B cell (primary cell): ENCODE measurements at regions not wholly inside any gene's neighbourhood (a gene's known extent, or its start where the extent isn't known, plus 50 kb on each side); places are given as distances from the start of the nearest gene placed in this dataset.
"Not testable (repeated sequence)": the region's sequence is repeated elsewhere in the genome, so short reads cannot be mapped to it uniquely, and the experiment has no call there.

Experiments
- ATAC-seq: fragments of 200-7000 bp; cut with Tn5 transposase; one replicate; pipeline ENCODE4 v1.10.0; 2021; ENCODE audit warnings: low read depth, mild to moderate bottlenecking, moderate number of reproducible peaks, moderate library complexity
- CTCF ChIA-PET: fragments of 350-600 bp; sonication (Branson Sonifier 250); formaldehyde crosslinking; loops from one replicate; lab custom pipeline; 2021; ENCODE audit warnings: antibody characterized with exemption, inconsistent platforms; lab: Charles Lee
- POLR2A ChIA-PET: fragments of 350-600 bp; sonication (Branson Sonifier 250); formaldehyde crosslinking; loops from one replicate; lab custom pipeline; 2021; ENCODE audit warnings: antibody characterized with exemption; lab: Charles Lee
- DNase-seq: peaks from one replicate; pipeline ENCODE4 v3.0.0; 2013
- H2AFZ ChIP-seq: 2 replicates; pipeline ENCODE4 v1.6.1; 2012; ENCODE audit warnings: mild to moderate bottlenecking, low read depth, low read length; ENCODE audit not compliant: insufficient read depth, poor library complexity, severe bottlenecking
- H3K27ac ChIP-seq, 2 donors: 1 replicate in 1 of 2; 2 replicates in 1 of 2; pipeline ENCODE4 v1.5.1; 2012 to 2013; ENCODE audit warnings: low read length in 2 of 2, mild to moderate bottlenecking in 2 of 2, moderate library complexity in 1 of 2
- H3K27me3 ChIP-seq, 4 experiments: fragments of 200-600 bp in 1 of 4; sonication (generic) in 1 of 4; replicated peaks in 1 of 4; 1 replicate in 2 of 4; 2 replicates in 2 of 4; pipeline versions ENCODE4 v1.6.1 to v1.7.0; 2013 to 2016; ENCODE audit warnings: low read length in 3 of 4, mild to moderate bottlenecking in 2 of 4, mixed read lengths in 1 of 4, moderate library complexity in 1 of 4; ENCODE audit not compliant: insufficient read depth in 4 of 4, control insufficient read depth in 3 of 4; ENCODE audit errors: control extremely low read depth in 1 of 4
- H3K36me3 ChIP-seq, 2 experiments: replicated peaks in 1 of 2; 1 replicate in 1 of 2; 2 replicates in 1 of 2; pipeline versions ENCODE4 v1.6.1 to v1.7.1; 2013; ENCODE audit warnings: low read length in 1 of 2; ENCODE audit not compliant: insufficient read depth in 2 of 2, control insufficient read depth in 1 of 2; ENCODE audit errors: control extremely low read depth in 1 of 2, extremely low read depth in 1 of 2
- H3K4me1 ChIP-seq, 2 donors: fragments of 200-600 bp in 1 of 2; sonication (generic) in 1 of 2; 1 replicate in 1 of 2; 2 replicates in 1 of 2; pipeline versions ENCODE4 v1.5.1 to v1.6.1; 2013 to 2017; ENCODE audit warnings: low read length in 2 of 2; ENCODE audit not compliant: control insufficient read depth in 2 of 2, insufficient read depth in 2 of 2
- H3K4me2 ChIP-seq: replicated peaks from 2 replicates; pipeline ENCODE3; 2012; ENCODE audit warnings: mild to moderate bottlenecking, low read depth, low read length; ENCODE audit not compliant: poor library complexity, severe bottlenecking
- H3K4me3 ChIP-seq, 5 experiments: fragments of 200-600 bp in 1 of 5; sonication (generic) in 1 of 5; 1 replicate in 3 of 5; 2 replicates in 2 of 5; pipeline versions ENCODE4 v1.5.1 to v1.7.0; 2011 to 2016; ENCODE audit warnings: low read length in 4 of 5, mild to moderate bottlenecking in 4 of 5, low read depth in 2 of 5, control low read depth in 1 of 5, moderate library complexity in 1 of 5; ENCODE audit not compliant: insufficient read depth in 1 of 5; ENCODE audit errors: control extremely low read depth in 1 of 5, extremely low read depth in 1 of 5
- H3K79me2 ChIP-seq: fragments of 200-600 bp; sonication (generic); one replicate; pipeline ENCODE4 v1.6.0; 2016; ENCODE audit warnings: low read length; ENCODE audit not compliant: control insufficient read depth, insufficient read depth
- H3K9ac ChIP-seq: fragments of 200-600 bp; sonication (generic); 2 replicates; pipeline ENCODE4 v1.6.1; 2017; ENCODE audit warnings: mild to moderate bottlenecking, low read length, moderate library complexity
- H3K9me3 ChIP-seq, 3 donors: one replicate each; pipeline versions ENCODE4 v1.6.1 to v1.7.1; 2013; ENCODE audit warnings: low read length in 2 of 3; ENCODE audit not compliant: control insufficient read depth in 2 of 3, insufficient read depth in 1 of 3; ENCODE audit errors: control extremely low read depth in 1 of 3
- H4K20me1 ChIP-seq: 2 replicates; pipeline ENCODE4 v1.6.0; 2012; ENCODE audit warnings: mild to moderate bottlenecking, low read length; ENCODE audit not compliant: insufficient read depth, control insufficient read depth, poor library complexity, severe bottlenecking
- H3K27ac Mint-ChIP-seq: one replicate; pipeline ENCODE4 v1.8.0; 2021; ENCODE audit warnings: mixed read lengths
- H3K27me3 Mint-ChIP-seq: one replicate; pipeline ENCODE4 v1.8.0; 2021; ENCODE audit warnings: mixed read lengths
- H3K4me1 Mint-ChIP-seq: one replicate; pipeline ENCODE4 v1.8.0; 2021; ENCODE audit warnings: mixed read lengths
- H3K4me3 Mint-ChIP-seq: one replicate; pipeline ENCODE4 v1.8.0; 2021; ENCODE audit warnings: mixed read lengths
- H3K9me3 Mint-ChIP-seq: one replicate; pipeline ENCODE4 v1.8.0; 2022; ENCODE audit warnings: mixed read lengths; ENCODE audit not compliant: insufficient read depth
- CTCF ChIP-seq: fragments of 200-600 bp; IDR thresholded peaks from one replicate; pipeline ENCODE4 v1.8.0; 2022; ENCODE audit warnings: antibody characterized with exemption, mild to moderate bottlenecking
- EZH2 ChIP-seq: IDR thresholded peaks from 2 replicates; pipeline ENCODE4 v1.6.1; 2012; ENCODE audit warnings: borderline replicate concordance, low read depth, mild to moderate bottlenecking, moderate library complexity, low read length; ENCODE audit not compliant: insufficient read depth, poor library complexity, severe bottlenecking
- WGBS: methylation state at CpG from one replicate; pipeline ENCODE4 v1.1.5; 2013; ENCODE audit warnings: missing lambda C conversion rate; ENCODE audit not compliant: insufficient coverage; 5-methylcytosine and 5-hydroxymethylcytosine counted together
- intact Hi-C: fragments of 100-400 bp; cut with micrococcal nuclease; formaldehyde crosslinking; loops from one replicate; pipeline ENCODE4 v1.10.0; 2022

- H3K9me3 ChIP-seq = peaks cover 22 to 68% (median 28%) of the 10 kb centered on the region in 3 donors
- H2AFZ ChIP-seq, H3K27ac Mint-ChIP-seq, H3K36me3 ChIP-seq, H3K4me1 Mint-ChIP-seq, H3K27ac ChIP-seq, H3K9ac ChIP-seq, DNase-seq, POLR2A ChIA-PET, H3K4me2 ChIP-seq, H3K4me3 ChIP-seq, H3K27me3 ChIP-seq, H3K79me2 ChIP-seq, H3K4me1 ChIP-seq, CTCF ChIA-PET, ATAC-seq, intact Hi-C loops, H4K20me1 ChIP-seq, H3K27me3 Mint-ChIP-seq, H3K4me3 Mint-ChIP-seq: not testable (repeated sequence)
- H3K9me3 Mint-ChIP-seq = peaks cover 28% of the 10 kb centered on the region
- WGBS = 89% methylated on average over 17 of the region's 17 CpGs
Observed at GRCh38 chr2:89795530-89795929, 1104.1 kb downstream of the RPIA start.

- DNase-seq = no peak
- Mint-ChIP-seq H3K27me3 (no peaks in the 10 kb centered on the region), H3K9me3 (peaks cover 30% of the 10 kb centered on the region), H3K4me3 (no peak overlapping the region), H3K4me1 (no peaks in the 10 kb centered on the region), H3K27ac (no peak overlapping the region)
- Histone ChIP-seq H4K20me1 (no peaks in the 10 kb centered on the region), H3K4me3 (no peak overlapping the region), H2AFZ (no peak overlapping the region), H3K4me1 (no peaks in the 10 kb centered on the region), H3K9me3 (peaks cover 27 to 67% (median 28%) of the 10 kb centered on the region in 3 donors), H3K4me2 (no peak overlapping the region), H3K9ac (no peak overlapping the region), H3K27me3 (no peaks in the 10 kb centered on the region), H3K79me2 (no peaks in the 10 kb centered on the region), H3K36me3 (no peaks in the 10 kb centered on the region), H3K27ac (no peak overlapping the region)
- WGBS = 86% methylated on average over 15 of the region's 15 CpGs
- TF ChIP-seq EZH2 = no peak
- TF ChIP-seq CTCF = no peak
- no peak for ATAC-seq
- intact Hi-C loops = no loop called here
- ChIA-PET CTCF (no interaction called here), POLR2A (no interaction called here)
Observed at GRCh38 chr2:89797320-89798038, 1106.0 kb downstream of the RPIA start.

GRCh38 chr2:89801207-89801606, 1109.7 kb downstream of the RPIA start:
- H3K9me3 Mint-ChIP-seq = peaks cover 30% of the 10 kb centered on the region
- H3K27me3 Mint-ChIP-seq, H4K20me1 ChIP-seq, H3K4me1 Mint-ChIP-seq, H3K27ac ChIP-seq, H2AFZ ChIP-seq, H3K79me2 ChIP-seq, CTCF ChIA-PET, intact Hi-C loops, DNase-seq, H3K36me3 ChIP-seq, H3K4me3 ChIP-seq, ATAC-seq, H3K4me3 Mint-ChIP-seq, H3K4me1 ChIP-seq, H3K4me2 ChIP-seq, H3K27ac Mint-ChIP-seq, H3K9ac ChIP-seq, H3K27me3 ChIP-seq, POLR2A ChIA-PET: not testable (repeated sequence)
- 85% methylated on average over 18 of the region's 18 CpGs for WGBS
- peaks cover 29 to 74% (median 43%) of the 10 kb centered on the region in 3 donors for H3K9me3 ChIP-seq
